ENCODE measurements at regions not wholly inside any gene's neighbourhood (a gene's known extent, or its start where the extent isn't known, plus 50 kb on each side); places are given as distances from the start of the nearest gene placed in this dataset.

GRCh38 chr6:113120224-113120581, 736.9 kb upstream of the MARCKS start:
- peak; percentile 47 to 53 for DNase-seq

- no peak for DNase-seq
Observed at GRCh38 chr6:113120582-113121285, 736.4 kb upstream of the MARCKS start.

- DNase-seq = no peak
Observed at GRCh38 chr6:113121571-113121970, 735.6 kb upstream of the MARCKS start.

- DNase-seq = no peak
Observed at GRCh38 chr6:113122060-113122459, 735.1 kb upstream of the MARCKS start.

GRCh38 chr6:113125626-113126025, 731.5 kb upstream of the MARCKS start:
- no peak for DNase-seq

GRCh38 chr6:113127786-113128419, 729.2 kb upstream of the MARCKS start:
- no peak for DNase-seq

GRCh38 chr6:113128661-113129060, 728.5 kb upstream of the MARCKS start:
- no peak for DNase-seq

- DNase-seq = no peak
Observed at GRCh38 chr6:113129991-113130390, 727.2 kb upstream of the MARCKS start.

GRCh38 chr6:113137426-113137825, 719.7 kb upstream of the MARCKS start:
- no peak for DNase-seq

- no peak for DNase-seq
Observed at GRCh38 chr6:113140721-113141120, 716.4 kb upstream of the MARCKS start.

- DNase-seq = no peak
Observed at GRCh38 chr6:113141901-113142300, 715.2 kb upstream of the MARCKS start.

GRCh38 chr6:113142671-113143174, 714.4 kb upstream of the MARCKS start:
- no peak for DNase-seq

- no peak for DNase-seq
Observed at GRCh38 chr6:113143206-113143605, 713.9 kb upstream of the MARCKS start.

- DNase-seq = no peak
Observed at GRCh38 chr6:113144117-113144516, 713.0 kb upstream of the MARCKS start.

- no peak for DNase-seq
Observed at GRCh38 chr6:113146878-113147277, 710.3 kb upstream of the MARCKS start.

- no peak for DNase-seq
Observed at GRCh38 chr6:113147544-113147943, 709.6 kb upstream of the MARCKS start.

- no peak for DNase-seq
Observed at GRCh38 chr6:113148566-113148965, 708.6 kb upstream of the MARCKS start.

- no peak for DNase-seq
Observed at GRCh38 chr6:113149511-113149910, 707.6 kb upstream of the MARCKS start.

GRCh38 chr6:113160306-113161017, 696.7 kb upstream of the MARCKS start:
- no peak for DNase-seq

- no peak for DNase-seq
Observed at GRCh38 chr6:113161018-113161315, 696.2 kb upstream of the MARCKS start.

- no peak for DNase-seq
Observed at GRCh38 chr6:113162739-113163138, 694.4 kb upstream of the MARCKS start.

- DNase-seq = no peak
Observed at GRCh38 chr6:113168057-113168456, 689.1 kb upstream of the MARCKS start.

GRCh38 chr6:113169484-113169883, 687.7 kb upstream of the MARCKS start:
- DNase-seq = no peak

- DNase-seq = no peak
Observed at GRCh38 chr6:113170454-113170853, 686.7 kb upstream of the MARCKS start.

Measured in inflammatory macrophage treated with lipopolysaccharide for 1 hour (primary cell).